DMS 273 treated with DMSO at 0.1 percent for 48 hours (cell line): ENCODE measurements at regions not wholly inside any gene's neighbourhood (a gene's known extent, or its start where the extent isn't known, plus 50 kb on each side); places are given as distances from the start of the nearest gene placed in this dataset.
"Not testable (repeated sequence)": the region's sequence is repeated elsewhere in the genome, so short reads cannot be mapped to it uniquely, and the experiment has no call there.

Experiments
- DNase-seq: peaks from one replicate; lab custom pipeline; 2025; lab: John Stamatoyannopoulos, UW

- no peak for DNase-seq
These were observed 820.6 kb upstream of the PIK3C3 start for GRCh38 chr18:41134426-41134825.

DNA sequence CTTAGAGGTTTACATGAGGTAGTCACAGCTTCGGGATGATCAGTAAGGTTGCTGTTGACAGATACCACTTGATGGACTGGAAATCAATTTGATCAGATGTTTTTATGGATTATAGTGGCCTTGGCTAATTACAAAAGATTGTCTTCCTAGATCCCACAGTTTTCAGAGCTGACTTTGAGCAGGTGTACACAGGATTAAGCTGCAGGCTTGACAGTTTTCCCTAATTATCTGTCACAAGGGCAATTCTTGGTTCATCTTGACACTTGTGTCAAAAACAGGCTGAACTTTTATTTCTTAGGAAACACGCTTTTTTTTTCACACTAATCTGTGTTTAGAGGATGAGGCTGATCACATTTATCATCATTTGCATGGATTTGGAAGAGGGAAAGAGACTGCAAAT lies 824.0 kb upstream of the PIK3C3 start:
- DNase-seq: no peak

DNA sequence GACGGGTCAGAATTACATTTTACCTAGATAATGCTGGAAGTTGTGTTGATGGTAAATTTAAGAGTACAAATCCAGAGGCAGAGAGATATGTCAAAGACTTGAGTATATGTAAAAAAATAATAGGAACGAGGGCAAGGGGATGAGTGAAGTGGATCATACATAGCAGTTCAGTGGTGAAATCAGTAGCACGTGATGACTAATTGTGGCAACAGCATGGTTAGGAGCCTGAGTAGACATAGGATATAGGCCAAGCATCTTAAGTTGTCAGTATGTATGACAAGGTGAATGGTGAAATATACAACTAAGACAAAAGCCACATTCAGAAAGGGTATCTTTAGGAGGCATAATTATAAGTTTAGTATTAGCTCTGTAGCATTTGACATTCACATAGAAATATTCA lies 826.5 kb upstream of the PIK3C3 start:
- DNase-seq: no peak

GRCh38 chr18:41128126-41128525 lies 826.9 kb upstream of the PIK3C3 start:
- DNase-seq: no peak

GRCh38 chr18:41126541-41127235 lies 828.3 kb upstream of the PIK3C3 start:
- no peak for DNase-seq

GRCh38 chr18:41121116-41121826 lies 833.8 kb upstream of the PIK3C3 start:
- DNase-seq: no peak

- no peak for DNase-seq
These were observed 836.0 kb upstream of the PIK3C3 start for GRCh38 chr18:41119031-41119430.

GRCh38 chr18:41113885-41114482 lies 841.0 kb upstream of the PIK3C3 start:
- no peak for DNase-seq

DNA sequence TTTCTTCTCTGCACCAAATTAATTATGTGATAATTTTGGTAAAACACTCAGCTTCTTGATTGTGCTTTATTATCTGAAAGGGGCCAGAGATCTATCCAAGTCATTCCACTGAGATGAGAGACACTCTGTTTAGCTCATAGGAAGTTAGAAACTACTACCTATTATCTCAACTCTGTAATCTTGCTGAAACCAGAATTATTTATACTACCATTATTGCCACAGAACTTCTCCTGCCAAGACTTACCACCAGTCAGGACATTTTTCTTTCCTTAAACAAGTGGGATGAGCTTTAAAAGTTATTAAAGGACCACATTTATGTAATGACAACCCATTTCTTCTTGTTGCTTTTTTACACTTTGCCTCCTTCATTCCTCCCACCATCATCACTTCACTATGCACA lies 855.6 kb upstream of the PIK3C3 start:
- DNase-seq: no peak

DNA sequence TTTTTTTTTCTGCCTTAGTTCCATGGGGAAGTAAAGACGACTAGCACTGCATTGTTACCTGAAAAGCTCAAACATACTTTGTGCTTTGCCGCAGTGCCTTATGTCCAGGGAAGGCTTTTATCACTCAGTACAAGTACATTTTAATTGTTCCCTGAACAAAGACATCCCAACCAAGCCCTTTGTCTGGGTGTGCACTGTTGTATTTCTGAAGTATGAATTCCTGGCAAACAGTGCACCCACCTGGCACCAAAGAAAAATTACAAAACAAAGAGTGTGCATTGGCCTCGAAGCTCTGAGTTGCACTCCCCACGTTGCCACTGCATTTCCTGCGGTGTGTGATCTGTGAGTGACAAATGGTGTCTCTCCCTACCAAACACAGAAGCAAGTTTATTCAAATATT lies 858.5 kb upstream of the PIK3C3 start:
- peak; percentile 18 for DNase-seq

- no peak for DNase-seq
These were observed 878.0 kb upstream of the PIK3C3 start for GRCh38 chr18:41077076-41077475.

- no peak for DNase-seq
These were observed 879.8 kb upstream of the PIK3C3 start for GRCh38 chr18:41075212-41075611.

- no peak for DNase-seq
These were observed 881.6 kb upstream of the PIK3C3 start for GRCh38 chr18:41073372-41073954.

DNA sequence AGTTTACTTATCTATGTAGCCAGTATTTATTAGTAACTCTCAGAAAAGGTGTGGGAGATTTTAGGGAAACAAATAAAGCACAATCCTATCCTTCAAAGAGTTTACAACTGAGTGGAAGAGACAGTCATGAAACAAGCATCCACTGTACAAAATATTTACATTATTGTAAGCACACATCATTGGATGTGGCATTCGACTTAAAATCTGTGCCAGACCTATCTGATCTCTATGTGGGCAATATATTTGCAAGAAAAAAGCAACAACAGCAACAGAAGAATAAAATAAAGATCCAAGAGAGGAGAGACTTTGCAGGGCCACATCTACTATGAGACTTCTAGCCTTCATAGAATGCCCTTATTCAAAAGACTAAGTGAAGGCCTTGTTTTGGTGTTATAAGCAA lies 882.1 kb upstream of the PIK3C3 start:
- DNase-seq: no peak

DNA sequence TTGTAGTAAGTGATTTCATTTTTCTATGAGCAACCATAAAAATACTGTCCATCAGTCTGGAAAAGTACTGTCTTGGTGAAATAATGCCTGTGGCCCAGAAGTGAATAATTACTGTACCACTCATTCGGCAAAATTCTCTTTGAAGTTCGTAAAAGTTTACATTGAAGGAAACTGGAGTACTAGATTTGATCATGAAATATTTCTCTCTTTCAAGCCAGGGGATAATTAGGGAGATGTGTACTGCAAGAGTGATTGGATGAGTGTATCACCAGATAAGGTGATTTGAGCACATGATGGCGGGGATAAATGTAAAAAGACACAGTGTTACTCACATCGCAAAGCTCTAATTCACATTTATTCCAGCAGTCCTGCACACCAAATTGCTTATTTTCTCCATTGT lies 883.2 kb upstream of the PIK3C3 start:
- DNase-seq: no peak

- no peak for DNase-seq
These were observed 885.9 kb upstream of the PIK3C3 start for GRCh38 chr18:41069167-41069566.

GRCh38 chr18:41064916-41065315 lies 890.1 kb upstream of the PIK3C3 start:
- no peak for DNase-seq

DNA sequence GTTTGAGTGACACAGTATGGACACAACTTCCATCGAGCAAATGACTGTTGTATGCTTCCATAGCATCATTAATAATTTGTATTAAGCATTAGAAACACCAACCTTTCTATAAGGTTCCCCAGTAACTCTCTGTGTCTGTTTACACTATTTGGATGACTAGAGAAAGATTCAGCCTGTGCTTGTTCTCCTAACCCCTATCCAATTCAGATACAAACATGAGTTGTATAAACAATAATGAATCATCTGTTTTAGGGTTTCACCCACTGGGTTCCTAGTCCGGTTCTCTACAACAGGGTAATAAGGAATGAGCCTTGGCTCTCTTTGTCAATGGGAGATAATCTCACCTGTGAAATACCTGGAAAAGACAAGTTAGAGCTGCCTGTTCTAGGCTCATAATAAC lies 894.1 kb upstream of the PIK3C3 start:
- DNase-seq: no peak

GRCh38 chr18:41059126-41059415 lies 896.0 kb upstream of the PIK3C3 start:
- no peak for DNase-seq

DNA sequence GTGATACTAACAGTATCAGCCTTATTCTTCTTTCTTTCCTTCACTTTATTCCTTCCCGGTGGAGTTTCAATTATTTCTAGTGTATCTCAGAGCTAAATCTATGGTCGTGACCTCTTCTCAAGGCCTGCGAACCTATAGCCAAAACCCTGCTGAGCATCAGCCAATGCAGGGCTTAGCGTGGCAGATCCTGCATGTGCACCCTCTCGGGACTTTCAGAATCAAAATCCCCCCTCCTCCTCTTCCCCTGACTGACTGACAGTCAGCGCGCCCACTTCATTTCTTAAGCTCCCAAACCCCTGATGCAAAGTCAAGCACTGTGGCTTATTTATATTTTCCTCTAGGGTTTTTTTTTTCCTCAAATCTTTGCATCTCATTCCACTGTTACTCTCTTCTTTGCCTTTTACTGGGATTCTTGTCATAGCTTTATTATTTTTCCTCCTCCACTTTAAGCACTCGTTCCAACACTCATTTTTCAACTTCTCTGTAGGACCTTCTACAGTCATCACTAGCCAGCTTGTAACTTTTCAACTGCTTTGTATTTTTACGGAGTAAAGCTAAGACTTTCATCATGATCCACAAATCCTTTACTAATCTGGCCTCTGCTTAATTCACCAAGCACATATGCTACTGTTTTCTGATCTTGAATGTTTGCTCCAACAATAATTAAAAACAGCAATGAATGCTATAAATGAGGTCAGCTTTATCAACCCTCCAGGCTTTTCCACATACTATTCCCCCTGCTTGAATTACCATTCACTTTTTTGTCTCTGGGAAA lies 896.5 kb upstream of the PIK3C3 start:
- no peak for DNase-seq

GRCh38 chr18:41052625-41053024 lies 902.4 kb upstream of the PIK3C3 start:
- DNase-seq: no peak

DNA sequence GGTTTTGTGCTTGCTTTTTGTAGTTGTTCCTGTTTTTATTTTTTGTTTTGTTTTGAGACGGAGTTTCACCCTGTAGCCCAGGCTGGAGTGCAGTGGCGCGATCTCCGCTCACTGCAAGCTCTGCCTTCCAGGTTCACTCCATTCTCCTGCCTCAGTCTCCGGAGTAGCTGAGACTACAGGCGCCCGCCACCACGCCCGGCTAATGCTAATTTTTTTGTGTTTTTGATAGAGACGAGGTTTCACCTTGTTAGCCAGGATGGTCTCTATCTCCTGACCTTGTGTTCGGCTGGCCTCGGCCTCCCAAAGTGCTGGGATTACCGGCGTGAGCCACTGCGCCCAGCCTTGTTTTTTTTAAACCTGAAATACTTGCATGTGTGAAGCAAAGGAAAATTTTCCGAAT lies 908.8 kb upstream of the PIK3C3 start:
- not testable (repeated sequence) for DNase-seq

DNA sequence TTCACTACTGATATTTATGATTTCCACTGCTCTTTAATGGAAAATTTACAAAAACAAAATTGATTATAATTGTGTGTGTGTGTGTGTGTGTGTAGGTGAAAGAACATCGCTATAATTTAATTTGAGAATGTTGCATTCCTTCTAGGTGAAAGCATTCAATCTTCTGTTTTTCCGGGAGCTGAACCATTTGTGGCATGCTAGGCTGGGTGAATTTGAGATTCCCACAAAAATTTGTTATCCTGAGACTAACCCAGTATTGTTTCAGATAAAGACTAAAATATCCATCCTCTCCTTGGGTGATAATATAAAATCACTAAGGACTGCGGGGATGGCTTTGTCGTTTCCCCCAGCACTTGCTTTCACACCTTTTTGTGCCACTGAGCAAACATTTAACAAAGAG lies 911.2 kb upstream of the PIK3C3 start:
- DNase-seq: no peak
